Neural cell (in vitro differentiated cells): ENCODE measurements at regions not wholly inside any gene's neighbourhood (a gene's known extent, or its start where the extent isn't known, plus 50 kb on each side); places are given as distances from the start of the nearest gene placed in this dataset.
A peak's percentile ranks its signal among the peaks of the same experiment; 100 is the strongest.

Experiments
- H2AFZ ChIP-seq: fragments of 200-600, 300-800 bp; sonication (generic), shearing (Covaris generic); 2 replicates; pipeline ENCODE4 v1.6.0; 2014; ENCODE audit warnings: low read depth, mild to moderate bottlenecking, antibody characterized with exemption, low read length, moderate library complexity
- H3F3A ChIP-seq: fragments of 200-600 bp; shearing (Covaris generic); 2 replicates; pipeline ENCODE4 v1.6.1; 2016; ENCODE audit warnings: mild to moderate bottlenecking, moderate library complexity, mixed read lengths, antibody characterized with exemption, low read length; ENCODE audit not compliant: insufficient read depth, poor library complexity, severe bottlenecking
- H3K27ac ChIP-seq: fragments of 200-600, 300-800 bp; sonication (generic), shearing (Covaris generic); 2 replicates; pipeline ENCODE4 v1.5.1; 2014; ENCODE audit warnings: mild to moderate bottlenecking, low read length, moderate library complexity
- H3K27me3 ChIP-seq: fragments of 300-800, 200-600 bp; sonication (generic), shearing (Covaris generic); 2 replicates; pipeline ENCODE4 v1.6.0; 2014; ENCODE audit warnings: mild to moderate bottlenecking, low read depth, low read length, moderate library complexity; ENCODE audit not compliant: insufficient read depth
- H3K36me3 ChIP-seq: fragments of 300-800, 200-600 bp; sonication (generic), shearing (Covaris generic); 2 replicates; pipeline ENCODE4 v1.5.1; 2014; ENCODE audit warnings: mild to moderate bottlenecking, antibody characterized with exemption, low read length, moderate library complexity; ENCODE audit not compliant: insufficient read depth
- H3K4me2 ChIP-seq: fragments of 300-800, 200-600 bp; sonication (generic), shearing (Covaris generic); 2 replicates; pipeline ENCODE4 v1.6.0; 2014; ENCODE audit warnings: mild to moderate bottlenecking, low read length
- H3K4me3 ChIP-seq: fragments of 300-800, 200-600 bp; sonication (generic), shearing (Covaris generic); 2 replicates; pipeline ENCODE4 v1.5.1; 2014; ENCODE audit warnings: mild to moderate bottlenecking, low read length, moderate library complexity
- H3K79me2 ChIP-seq: fragments of 200-600 bp; shearing (Covaris generic); replicated peaks from 2 replicates; pipeline ENCODE4 v1.6.0; 2014; ENCODE audit warnings: mild to moderate bottlenecking, low read length, moderate library complexity; ENCODE audit not compliant: insufficient read depth
- H3K9ac ChIP-seq: fragments of 300-800, 200-600 bp; sonication (generic), shearing (Covaris generic); 2 replicates; pipeline ENCODE4 v1.6.1; 2016; ENCODE audit warnings: mild to moderate bottlenecking, low read length, mixed read lengths
- H3K9me2 ChIP-seq: fragments of 200-600 bp; shearing (Covaris generic); 2 replicates; pipeline ENCODE4 v1.6.1; 2016; ENCODE audit warnings: mild to moderate bottlenecking, low read length, mixed read lengths; ENCODE audit not compliant: insufficient read depth
- H3K9me3 ChIP-seq: fragments of 200-600, 300-800 bp; sonication (generic), shearing (Covaris generic); 2 replicates; pipeline ENCODE4 v1.6.1; 2016; ENCODE audit warnings: mild to moderate bottlenecking, mixed run types, low read length, moderate library complexity, mixed read lengths
- H4K20me1 ChIP-seq: fragments of 200-600 bp; shearing (Covaris generic); 2 replicates; pipeline ENCODE4 v1.6.1; 2016; ENCODE audit warnings: mild to moderate bottlenecking, mixed run types; ENCODE audit not compliant: insufficient read depth
- CTCF ChIP-seq: fragments of 450-650 bp; IDR thresholded peaks from 2 replicates; pipeline ENCODE4 v1.5.1; 2014; ENCODE audit warnings: antibody characterized with exemption, mild to moderate bottlenecking, moderate library complexity; ENCODE audit not compliant: poor library complexity, severe bottlenecking
- EP300 ChIP-seq: fragments of 450-650 bp; conservative IDR thresholded peaks from 2 replicates; pipeline ENCODE4 v1.6.1; 2014; ENCODE audit warnings: antibody characterized with exemption, mild to moderate bottlenecking, moderate library complexity; ENCODE audit not compliant: poor library complexity, severe bottlenecking
- EZH2 ChIP-seq: fragments of 200-600, 300-800 bp; shearing (Covaris generic), sonication (generic); IDR thresholded peaks from 2 replicates; pipeline ENCODE4 v1.6.1; 2014; ENCODE audit warnings: antibody characterized with exemption, low read length, borderline replicate concordance, mild to moderate bottlenecking; ENCODE audit not compliant: insufficient read depth, poor library complexity, severe bottlenecking
- MXI1 ChIP-seq: fragments of 450-650 bp; conservative IDR thresholded peaks from 2 replicates; pipeline ENCODE4 v1.6.1; 2014; ENCODE audit warnings: antibody characterized with exemption, mild to moderate bottlenecking; ENCODE audit not compliant: poor library complexity, severe bottlenecking
- POLR2AphosphoS5 ChIP-seq: IDR thresholded peaks from 2 replicates; pipeline ENCODE4 v1.6.1; 2012
- RAD21 ChIP-seq: fragments of 450-650 bp; conservative IDR thresholded peaks from 2 replicates; pipeline ENCODE4 v1.6.1; 2014; ENCODE audit warnings: antibody characterized with exemption, mild to moderate bottlenecking, moderate library complexity
- REST ChIP-seq: IDR thresholded peaks from 2 replicates; pipeline ENCODE4 v1.6.1; 2012; ENCODE audit warnings: borderline replicate concordance
- SMC3 ChIP-seq: fragments of 450-650 bp; conservative IDR thresholded peaks from 2 replicates; pipeline ENCODE4 v1.6.1; 2014; ENCODE audit warnings: antibody characterized with exemption, mild to moderate bottlenecking, moderate library complexity; ENCODE audit not compliant: poor library complexity
- TAF1 ChIP-seq: IDR thresholded peaks from 2 replicates; pipeline ENCODE4 v1.6.1; 2012; ENCODE audit warnings: low read depth

- Histone ChIP-seq H3K27ac (no peak overlapping the region), H3K9me3 (no peaks in the 10 kb centered on the region), H3K36me3 (no peaks in the 10 kb centered on the region), H4K20me1 (no peaks in the 10 kb centered on the region), H3K27me3 (no peaks in the 10 kb centered on the region), H3K79me2 (no peaks in the 10 kb centered on the region), H3K4me3 (no peak overlapping the region), H3K9ac (no peak overlapping the region), H3K4me2 (no peak overlapping the region), H3F3A (no peaks in the 10 kb centered on the region), H2AFZ (no peak overlapping the region), H3K9me2 (no peaks in the 10 kb centered on the region)
- TF ChIP-seq EP300, result no peak
- no peak for TF ChIP-seq REST
- no peak for TF ChIP-seq TAF1
- TF ChIP-seq SMC3, result no peak
- TF ChIP-seq EZH2, result no peak
- TF ChIP-seq POLR2AphosphoS5, result peak; percentile 28
- no peak for TF ChIP-seq RAD21
Measured at GRCh38 chr13:87302931-87303330, 368.2 kb upstream of the SLITRK5 start.

- H3K79me2 ChIP-seq, result no peaks in the 10 kb centered on the region
- no peak overlapping the region for H3K9ac ChIP-seq
- no peaks in the 10 kb centered on the region for H3K9me2 ChIP-seq
- H3K27ac ChIP-seq, result no peak overlapping the region
- no peaks in the 10 kb centered on the region for H3K36me3 ChIP-seq
- H2AFZ ChIP-seq, result no peak overlapping the region
- TF ChIP-seq TAF1 (no peak), REST (no peak), MXI1 (no peak), RAD21 (no peak), SMC3 (no peak), EP300 (no peak), POLR2AphosphoS5 (no peak), CTCF (no peak), EZH2 (no peak)
- no peaks in the 10 kb centered on the region for H4K20me1 ChIP-seq
- H3F3A ChIP-seq, result no peaks in the 10 kb centered on the region
- H3K27me3 ChIP-seq, result no peaks in the 10 kb centered on the region
- H3K4me2 ChIP-seq, result no peak overlapping the region
- no peaks in the 10 kb centered on the region for H3K9me3 ChIP-seq
- H3K4me3 ChIP-seq, result no peak overlapping the region
Measured at GRCh38 chr13:87311165-87311564, 360.0 kb upstream of the SLITRK5 start.
